H1 (cell line): ENCODE measurements at regions not wholly inside any gene's neighbourhood (a gene's known extent, or its start where the extent isn't known, plus 50 kb on each side); places are given as distances from the start of the nearest gene placed in this dataset.
A peak's percentile ranks its signal among the peaks of the same experiment; 100 is the strongest.

Experiments
- CTCF ChIA-PET: fragments of 300-600 bp; sonication (Branson Sonifier 250); formaldehyde crosslinking; loops from one replicate; lab custom pipeline; 2021; ENCODE audit not compliant: partially characterized antibody; lab: Charles Lee
- POLR2A ChIA-PET: fragments of 300-600 bp; sonication (Branson Sonifier 250); formaldehyde crosslinking; loops from one replicate; lab custom pipeline; 2021; ENCODE audit warnings: inconsistent platforms; ENCODE audit not compliant: partially characterized antibody; lab: Charles Lee
- DNase-seq, 2 experiments: peaks; one replicate each; pipeline versions ENCODE4 v3.0.0 to v3.0.0-alpha.2; 2010 to 2022; ENCODE audit warnings: low spot score in 2 of 2, low read depth in 1 of 2, mixed read lengths in 1 of 2
- FAIRE-seq: peaks from 2 replicates; lab custom pipeline; 2011; peaks lifted over from hg19 to GRCh38; lab: Jason Lieb, UNC
- H2AFZ ChIP-seq: 2 replicates; pipeline ENCODE4 v1.8.1; 2012; ENCODE audit warnings: low read length, inconsistent platforms
- H2AK5ac ChIP-seq: 2 replicates; pipeline ENCODE4 v1.6.1; 2013; ENCODE audit warnings: low read depth, low read length
- H2BK120ac ChIP-seq: replicated peaks from 2 replicates; pipeline ENCODE3; 2013; ENCODE audit warnings: low read depth, low read length, inconsistent platforms
- H2BK12ac ChIP-seq: 2 replicates; pipeline ENCODE4 v1.6.1; 2013; ENCODE audit warnings: low read depth, low read length
- H2BK15ac ChIP-seq: 2 replicates; pipeline ENCODE4 v1.6.1; 2013; ENCODE audit warnings: low read length
- H2BK20ac ChIP-seq: 2 replicates; pipeline ENCODE4 v1.6.1; 2013; ENCODE audit warnings: low read length
- H2BK5ac ChIP-seq: 2 replicates; pipeline ENCODE4 v1.6.1; 2013; ENCODE audit warnings: low read depth, low read length
- H3K14ac ChIP-seq: 2 replicates; pipeline ENCODE4 v1.6.1; 2013; ENCODE audit warnings: inconsistent platforms; ENCODE audit not compliant: insufficient read length
- H3K18ac ChIP-seq: 2 replicates; pipeline ENCODE4 v1.6.1; 2013; ENCODE audit warnings: low read length; ENCODE audit errors: extremely low read depth
- H3K23ac ChIP-seq: 2 replicates; pipeline ENCODE4 v1.6.1; 2013; ENCODE audit warnings: inconsistent platforms; ENCODE audit not compliant: insufficient read length
- H3K23me2 ChIP-seq: 2 replicates; pipeline ENCODE4 v1.6.1; 2013; ENCODE audit warnings: low read depth, low read length
- H3K27ac ChIP-seq: 2 replicates; pipeline ENCODE4 v1.6.1; 2011; ENCODE audit warnings: low read depth, low read length, inconsistent platforms
- H3K27me3 ChIP-seq, 4 experiments: replicated peaks in 1 of 4; 1 replicate in 1 of 4; 2 replicates in 3 of 4; pipeline versions ENCODE4 v1.6.1 to v1.8.1; 2011 to 2013; ENCODE audit warnings: low read length in 3 of 4, mild to moderate bottlenecking in 3 of 4, inconsistent platforms in 2 of 4, mixed read lengths in 2 of 4, moderate library complexity in 1 of 4; ENCODE audit not compliant: control insufficient read depth in 3 of 4, insufficient read depth in 3 of 4; ENCODE audit errors: extremely low read depth in 1 of 4
- H3K36me3 ChIP-seq, 4 experiments: 2 replicates each; pipeline versions ENCODE4 v1.6.1 to v1.8.1; 2011 to 2013; ENCODE audit warnings: mild to moderate bottlenecking in 4 of 4, low read length in 3 of 4, moderate library complexity in 2 of 4, control low read depth in 1 of 4, inconsistent platforms in 1 of 4; ENCODE audit not compliant: insufficient read depth in 4 of 4, control insufficient read depth in 2 of 4
- H3K4ac ChIP-seq: replicated peaks from 2 replicates; pipeline ENCODE3; 2013; ENCODE audit warnings: low read length, low read depth, mixed read lengths, inconsistent platforms; ENCODE audit not compliant: insufficient read length
- H3K4me1 ChIP-seq, 4 experiments: replicated peaks in 1 of 4; 1 replicate in 1 of 4; 2 replicates in 3 of 4; pipeline versions ENCODE4 v1.6.1 to v1.8.1; 2011 to 2013; ENCODE audit warnings: low read length in 3 of 4, inconsistent platforms in 2 of 4, mixed read lengths in 1 of 4; ENCODE audit not compliant: insufficient read depth in 4 of 4, control insufficient read depth in 3 of 4
- H3K4me2 ChIP-seq, 2 experiments: 2 replicates each; pipeline versions ENCODE4 v1.6.1 to v1.8.1; 2011 to 2013; ENCODE audit warnings: low read depth in 2 of 2, low read length in 2 of 2, control low read depth in 1 of 2, inconsistent platforms in 1 of 2, mild to moderate bottlenecking in 1 of 2; ENCODE audit not compliant: insufficient read depth in 1 of 2
- H3K4me3 ChIP-seq, 4 experiments: fragments of 200-600, 300-600 bp in 1 of 4; sonication (generic), shearing (Covaris generic), sonication (Bioruptor Twin) in 1 of 4; 2 replicates each; pipeline versions ENCODE4 v1.5.1 to v1.8.1; 2011 to 2016; ENCODE audit warnings: low read length in 4 of 4, low read depth in 3 of 4, control low read depth in 2 of 4, inconsistent platforms in 2 of 4, mild to moderate bottlenecking in 2 of 4, mixed read lengths in 1 of 4, moderate library complexity in 1 of 4; ENCODE audit not compliant: insufficient read depth in 2 of 4; ENCODE audit errors: extremely low read depth in 1 of 4
- H3K56ac ChIP-seq: replicated peaks from 2 replicates; pipeline ENCODE3; 2013; ENCODE audit warnings: low read depth, mild to moderate bottlenecking, mixed read lengths, low read length, inconsistent platforms; ENCODE audit not compliant: insufficient read length
- H3K79me1 ChIP-seq: 2 replicates; pipeline ENCODE4 v1.6.1; 2013; ENCODE audit warnings: low read depth, low read length, control low read depth
- H3K79me2 ChIP-seq, 2 experiments: 2 replicates each; pipeline versions ENCODE4 v1.6.1 to v1.8.1; 2012 to 2013; ENCODE audit warnings: low read length in 2 of 2, mild to moderate bottlenecking in 2 of 2, inconsistent platforms in 1 of 2; ENCODE audit not compliant: insufficient read depth in 2 of 2, control insufficient read depth in 1 of 2
- H3K9ac ChIP-seq, 4 experiments: replicated peaks in 1 of 4; 1 replicate in 1 of 4; 2 replicates in 3 of 4; pipeline versions ENCODE4 v1.6.1 to v1.8.1; 2011 to 2013; ENCODE audit warnings: low read depth in 3 of 4, low read length in 3 of 4, control low read depth in 2 of 4, mild to moderate bottlenecking in 2 of 4, moderate library complexity in 2 of 4, inconsistent platforms in 1 of 4; ENCODE audit errors: extremely low read depth in 1 of 4
- H3K9me3 ChIP-seq, 2 experiments: 2 replicates each; pipeline versions ENCODE4 v1.6.1 to v1.8.1; 2012 to 2013; ENCODE audit warnings: mild to moderate bottlenecking in 2 of 2, moderate library complexity in 2 of 2, control low read depth in 1 of 2, inconsistent platforms in 1 of 2, low read depth in 1 of 2, low read length in 1 of 2, mixed read lengths in 1 of 2; ENCODE audit not compliant: insufficient read depth in 2 of 2
- H4K20me1 ChIP-seq, 2 experiments: replicated peaks in 1 of 2; 2 replicates each; pipeline versions ENCODE3 to v1.8.1; 2011 to 2013; ENCODE audit warnings: inconsistent platforms in 2 of 2, low read length in 2 of 2, mild to moderate bottlenecking in 1 of 2; ENCODE audit not compliant: insufficient read depth in 2 of 2, control insufficient read depth in 1 of 2
- H4K5ac ChIP-seq: 2 replicates; pipeline ENCODE4 v1.6.1; 2013; ENCODE audit warnings: low read length, low read depth, mixed read lengths, inconsistent platforms; ENCODE audit not compliant: insufficient read length
- H4K8ac ChIP-seq: 2 replicates; pipeline ENCODE4 v1.8.0; 2013; ENCODE audit warnings: mild to moderate bottlenecking, moderate library complexity, low read length, inconsistent platforms; ENCODE audit not compliant: insufficient read depth; ENCODE audit errors: extremely low read depth
- H4K91ac ChIP-seq: replicated peaks from 2 replicates; pipeline ENCODE3; 2013; ENCODE audit warnings: low read length, mixed read lengths, inconsistent platforms; ENCODE audit not compliant: insufficient read length
- BACH1 ChIP-seq: IDR thresholded peaks from 2 replicates; pipeline ENCODE4 v1.6.1; 2012; ENCODE audit warnings: low read length, improper control_type of control experiment
- CBX5 ChIP-seq: fragments of 300-800, 300-1000 bp; sonication (generic); IDR thresholded peaks from 2 replicates; pipeline ENCODE4 v1.7.1; 2016; ENCODE audit warnings: antibody characterized with exemption, low read length, low read depth
- FOSL1 ChIP-seq: IDR thresholded peaks from 2 replicates; pipeline ENCODE4 v1.6.1; 2011; ENCODE audit warnings: mild to moderate bottlenecking, low read depth, low read length, moderate library complexity; ENCODE audit not compliant: insufficient read depth
- GTF2F1 ChIP-seq: IDR thresholded peaks from 2 replicates; pipeline ENCODE4 v1.6.1; 2012; ENCODE audit warnings: low read depth, low read length, improper control_type of control experiment, borderline replicate concordance
- HDAC2 ChIP-seq, 2 experiments: fragments of 300-600 bp in 1 of 2; sonication (generic) in 1 of 2; IDR thresholded peaks; 2 replicates each; pipeline ENCODE4 v1.6.1; 2011 to 2012; ENCODE audit warnings: low read depth in 2 of 2, low read length in 2 of 2, mild to moderate bottlenecking in 2 of 2, moderate library complexity in 2 of 2, borderline replicate concordance in 1 of 2, inconsistent platforms in 1 of 2
- PHF8 ChIP-seq: fragments of 200-600 bp; sonication (generic); conservative IDR thresholded peaks from 2 replicates; pipeline ENCODE4 v1.7.1; 2012; ENCODE audit warnings: low read depth, mild to moderate bottlenecking, inconsistent platforms, low read length, moderate library complexity
- POLR2AphosphoS5 ChIP-seq: IDR thresholded peaks from 2 replicates; pipeline ENCODE4 v1.6.1; 2011; ENCODE audit warnings: low read depth, low read length
- POU5F1 ChIP-seq: IDR thresholded peaks from 2 replicates; pipeline ENCODE4 v1.6.1; 2011; ENCODE audit warnings: low read depth, mild to moderate bottlenecking, low read length, moderate library complexity
- RXRA ChIP-seq: IDR thresholded peaks from 2 replicates; pipeline ENCODE4 v1.6.1; 2011; ENCODE audit warnings: low read depth, mild to moderate bottlenecking, low read length, moderate library complexity; ENCODE audit not compliant: insufficient read depth
- TBP ChIP-seq: IDR thresholded peaks from 2 replicates; pipeline ENCODE4 v1.6.1; 2011; ENCODE audit warnings: low read depth, low read length, improper control_type of control experiment
- TCF12 ChIP-seq: IDR thresholded peaks from 2 replicates; pipeline ENCODE4 v1.6.1; 2011; ENCODE audit warnings: low read depth, mild to moderate bottlenecking, low read length
- TEAD4 ChIP-seq: IDR thresholded peaks from 2 replicates; pipeline ENCODE4 v1.6.1; 2012; ENCODE audit warnings: low read depth, low read length, inconsistent platforms, mixed read lengths
- WGBS, 2 experiments: shearing (Covaris generic) in 1 of 2; methylation state at CpG; one replicate each; pipeline versions ENCODE4 v1.1.6 to v1.1.7; 2013 to 2015; ENCODE audit warnings: low lambda C conversion rate in 2 of 2, mixed read lengths in 2 of 2, inconsistent platforms in 1 of 2, low coverage in 1 of 2, missing lambda C conversion rate in 1 of 2; ENCODE audit not compliant: insufficient replicate concordance in 2 of 2, insufficient coverage in 1 of 2, insufficient read length in 1 of 2; ENCODE audit errors: extremely low coverage in 1 of 2, missing lambda C conversion rate in 1 of 2; 5-methylcytosine and 5-hydroxymethylcytosine counted together
- TF ChIP-seq, protein P1 (sequence below): IDR thresholded peaks from 2 replicates; pipeline ENCODE4 v1.6.1; 2011; ENCODE audit warnings: low read depth, mild to moderate bottlenecking, low read length; ENCODE audit not compliant: insufficient read depth

DNA sequence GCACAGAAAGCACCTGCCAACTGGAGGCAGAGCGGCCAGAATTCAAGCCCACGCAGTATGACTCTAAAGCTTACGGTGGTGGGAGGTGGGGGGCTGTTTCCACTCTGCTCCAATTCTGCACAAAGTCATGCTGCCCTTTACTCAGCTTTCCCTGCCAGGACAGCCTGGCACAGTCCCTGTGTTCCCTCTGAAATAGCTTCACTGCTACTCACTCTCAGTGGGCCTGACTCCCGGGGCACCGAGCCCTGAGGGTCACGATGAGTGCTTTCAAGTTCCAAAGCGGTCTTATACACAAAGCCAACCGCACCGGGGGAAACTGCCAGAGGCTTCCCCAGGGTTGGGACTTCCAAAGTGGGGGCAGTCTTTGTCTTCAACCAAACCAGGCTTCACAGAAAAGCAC lies 306.1 kb upstream of the XYLT1 start:
- Histone ChIP-seq H3K9me3 (no peaks in the 10 kb centered on the region), H4K8ac (0 out of 2 replicates have a peak overlapping the region, but pooled peaks have one; percentile 36), H3K79me2 (no peaks in the 10 kb centered on the region), H3K9ac (no peak overlapping the region), H3K27me3 (no peaks in the 10 kb centered on the region), H2BK5ac (peak overlapping the region; percentile 26; the same call in 1 of the 2 replicates), H3K56ac (no peak overlapping the region), H2AK5ac (no peak overlapping the region), H3K23ac (no peak overlapping the region), H3K79me1 (no peaks in the 10 kb centered on the region), H4K5ac (no peak overlapping the region), H2BK120ac (no peak overlapping the region), H2AFZ (peak overlapping the region; percentile 70; the same call in 1 of the 2 replicates), H3K14ac (no peak overlapping the region), H3K27ac (no peak overlapping the region), H3K4me3 (no peak overlapping the region), H3K4ac (no peak overlapping the region), H3K4me2 (no peak overlapping the region), H3K23me2 (no peaks in the 10 kb centered on the region), H2BK20ac (0 out of 2 replicates have a peak overlapping the region, but pooled peaks have one; percentile 52), H3K18ac (0 out of 2 replicates have a peak overlapping the region, but pooled peaks have one; percentile 42), H3K36me3 (no peaks in the 10 kb centered on the region), H3K4me1 (peaks cover 0 to 7% (median 3%) of the 10 kb centered on the region in 4 experiments; a peak in 4 of 7 replicates), H4K91ac (no peak overlapping the region), H4K20me1 (no peaks in the 10 kb centered on the region), H2BK15ac (no peak overlapping the region), H2BK12ac (peak overlapping the region; percentile 9; the same call in 1 of the 2 replicates)
- no peak for TF ChIP-seq PHF8
- no peak for TF ChIP-seq HDAC2 (IDR thresholded peaks at IDR 0.05; ENCODE audit: borderline replicate concordance in 1 of 2, low read depth in 2 of 2, low read length in 2 of 2)
- TF ChIP-seq GTF2F1: no peak
- no peak for TF ChIP-seq BACH1
- no peak for TF ChIP-seq POU5F1
- no peak for TF ChIP-seq TEAD4
- TF ChIP-seq RXRA: no peak
- TF ChIP-seq CBX5: no peak
- no peak for TF ChIP-seq TCF12
- TF ChIP-seq TBP: no peak
- TF ChIP-seq, protein P1, sequence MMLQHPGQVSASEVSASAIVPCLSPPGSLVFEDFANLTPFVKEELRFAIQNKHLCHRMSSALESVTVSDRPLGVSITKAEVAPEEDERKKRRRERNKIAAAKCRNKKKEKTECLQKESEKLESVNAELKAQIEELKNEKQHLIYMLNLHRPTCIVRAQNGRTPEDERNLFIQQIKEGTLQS: no peak
- no peak for TF ChIP-seq FOSL1
- no peak for TF ChIP-seq POLR2AphosphoS5
- WGBS, 2 experiments: 90% methylated on average over 9 of the region's 9 CpGs; no CpG with 5 or more reads in 1 of the 2 experiments
- DNase-seq: no peak
- ChIA-PET POLR2A (no interaction called here), CTCF (no interaction called here)
- FAIRE-seq: no peak
